Peyer's patch (tissue), 4 donors: ENCODE measurements at regions not wholly inside any gene's neighbourhood (a gene's known extent, or its start where the extent isn't known, plus 50 kb on each side); places are given as distances from the start of the nearest gene placed in this dataset.
"Not testable (repeated sequence)": the region's sequence is repeated elsewhere in the genome, so short reads cannot be mapped to it uniquely, and the experiment has no call there.

Source experiments
- DNase-seq, 3 donors: peaks; one replicate each; pipeline ENCODE4 v3.0.0-alpha.2; 2017 to 2019
- H3K27ac ChIP-seq, 4 donors: fragments of 200-600 bp; sonication (generic); one replicate each; pipeline ENCODE4 v1.5.1; 2016 to 2019
- H3K27me3 ChIP-seq, 2 donors: fragments of 200-600 bp; sonication (generic); one replicate each; pipeline ENCODE4 v1.5.1; 2019
- H3K36me3 ChIP-seq, 3 donors: fragments of 200-600 bp; sonication (generic); one replicate each; pipeline ENCODE4 v1.5.1; 2016 to 2019
- H3K4me1 ChIP-seq, 4 donors: fragments of 200-600 bp; sonication (generic); one replicate each; pipeline ENCODE4 v1.5.1; 2016 to 2019
- H3K4me3 ChIP-seq, 4 donors: fragments of 200-600 bp; sonication (generic); 1 replicate in 3 of 4; 2 replicates in 1 of 4; pipeline ENCODE4 v1.5.1; 2016 to 2019; ENCODE audit warnings: mild to moderate bottlenecking in 1 of 4
- H3K9me3 ChIP-seq, 4 donors: fragments of 200-600 bp; sonication (generic); one replicate each; pipeline ENCODE4 v1.5.1; 2016 to 2019; ENCODE audit warnings: mild to moderate bottlenecking in 1 of 4
- CTCF ChIP-seq, 6 experiments: fragments of 450-650 bp in 4 of 6; fragments of 200-600 bp in 2 of 6; sonication (generic) in 1 of 6; IDR thresholded peaks; one replicate each; pipeline ENCODE4 v1.5.1; 2017 to 2019; ENCODE audit warnings: antibody characterized with exemption in 6 of 6, mild to moderate bottlenecking in 3 of 6, moderate library complexity in 1 of 6
- POLR2A ChIP-seq, 2 donors: fragments of 450-650 bp; IDR thresholded peaks; one replicate each; pipeline ENCODE4 v1.5.1; 2017; ENCODE audit warnings: antibody characterized with exemption in 2 of 2, mild to moderate bottlenecking in 2 of 2, moderate library complexity in 2 of 2

GRCh38 chr22:33986167-33986771 is 66.0 kb upstream of the LARGE1 start:
- no peaks in the 10 kb centered on the region for H3K9me3 ChIP-seq
- no peak overlapping the region for H3K27ac ChIP-seq
- H3K36me3 ChIP-seq: no peaks in the 10 kb centered on the region
- no peak overlapping the region for H3K4me3 ChIP-seq
- no peaks in the 10 kb centered on the region for H3K27me3 ChIP-seq
- H3K4me1 ChIP-seq: no peaks in the 10 kb centered on the region
- TF ChIP-seq POLR2A (IDR thresholded peaks at IDR 0.05) (no peak), CTCF (IDR thresholded peaks at IDR 0.05) (no peak)
- no peak for DNase-seq

- DNase-seq: no peak
- TF ChIP-seq CTCF (IDR thresholded peaks at IDR 0.05): no peak
- TF ChIP-seq POLR2A (IDR thresholded peaks at IDR 0.05): no peak
- Histone ChIP-seq H3K4me1 (no peaks in the 10 kb centered on the region), H3K36me3 (no peaks in the 10 kb centered on the region), H3K4me3 (no peak overlapping the region), H3K27me3 (no peaks in the 10 kb centered on the region), H3K9me3 (no peaks in the 10 kb centered on the region), H3K27ac (no peak overlapping the region)
Observed at GRCh38 chr22:33986954-33987353, 66.7 kb upstream of the LARGE1 start.

- not testable (repeated sequence) for H3K4me3 ChIP-seq, H3K27ac ChIP-seq, H3K36me3 ChIP-seq, H3K27me3 ChIP-seq, DNase-seq, H3K4me1 ChIP-seq, H3K9me3 ChIP-seq
Observed at GRCh38 chr22:33989263-33989662, 69.0 kb upstream of the LARGE1 start.

- no peaks in the 10 kb centered on the region for H3K27me3 ChIP-seq
- no peaks in the 10 kb centered on the region for H3K36me3 ChIP-seq
- no peak for DNase-seq
- no peaks in the 10 kb centered on the region for H3K9me3 ChIP-seq
- H3K27ac ChIP-seq: no peak overlapping the region
- no peak overlapping the region for H3K4me3 ChIP-seq
- TF ChIP-seq POLR2A (IDR thresholded peaks at IDR 0.05) (no peak), CTCF (IDR thresholded peaks at IDR 0.05) (no peak)
- H3K4me1 ChIP-seq: no peaks in the 10 kb centered on the region
Observed at GRCh38 chr22:33991620-33992019, 71.3 kb upstream of the LARGE1 start.

GRCh38 chr22:33996824-33997223 is 76.5 kb upstream of the LARGE1 start:
- Histone ChIP-seq H3K9me3 (peaks cover 0 to 5% (median 2%) of the 10 kb centered on the region in 4 donors), H3K27ac (no peak overlapping the region), H3K4me1 (no peaks in the 10 kb centered on the region), H3K4me3 (no peak overlapping the region), H3K36me3 (no peaks in the 10 kb centered on the region), H3K27me3 (no peaks in the 10 kb centered on the region)
- DNase-seq: no peak
- TF ChIP-seq CTCF (IDR thresholded peaks at IDR 0.05) (no peak), POLR2A (IDR thresholded peaks at IDR 0.05) (no peak)

- TF ChIP-seq POLR2A (IDR thresholded peaks at IDR 0.05) (no peak), CTCF (IDR thresholded peaks at IDR 0.05) (no peak)
- Histone ChIP-seq H3K4me1 (no peaks in the 10 kb centered on the region), H3K27me3 (no peaks in the 10 kb centered on the region), H3K27ac (no peak overlapping the region), H3K9me3 (peaks cover 0 to 5% (median 2%) of the 10 kb centered on the region in 4 donors), H3K36me3 (no peaks in the 10 kb centered on the region), H3K4me3 (no peak overlapping the region)
- DNase-seq: no peak
Observed at GRCh38 chr22:34000879-34001526, 80.7 kb upstream of the LARGE1 start.
